NCI-H2107 treated with DMSO at 0.1 percent for 48 hours (cell line): ENCODE measurements at regions not wholly inside any gene's neighbourhood (a gene's known extent, or its start where the extent isn't known, plus 50 kb on each side); places are given as distances from the start of the nearest gene placed in this dataset.
"Not testable (repeated sequence)": the region's sequence is repeated elsewhere in the genome, so short reads cannot be mapped to it uniquely, and the experiment has no call there.

ENCODE experiments used
- DNase-seq: peaks from one replicate; lab custom pipeline; 2025; ENCODE audit not compliant: unreplicated experiment; lab: John Stamatoyannopoulos, UW

DNA sequence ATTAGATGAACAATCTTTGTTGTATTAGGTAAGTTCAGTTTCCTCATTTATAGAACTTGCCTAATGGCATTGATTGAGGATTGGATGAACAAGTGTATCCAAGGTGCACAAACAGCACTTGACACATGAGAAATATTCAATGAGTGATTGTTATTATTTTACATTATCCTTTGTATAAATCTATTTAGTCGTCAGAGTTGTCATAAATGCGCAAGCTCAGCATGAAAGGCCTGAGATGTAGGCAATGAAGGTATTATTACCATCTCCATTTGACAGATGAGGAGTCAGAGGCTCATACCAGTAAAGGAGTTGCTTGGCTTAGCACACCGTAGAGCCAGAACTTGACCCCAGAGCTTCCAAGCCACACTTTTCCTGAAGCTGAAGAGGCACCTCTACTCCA, 291.4 kb downstream of the C1D start:
- DNase-seq = no peak

GRCh38 chr2:67772216-67773170, 290.3 kb downstream of the C1D start:
- no peak for DNase-seq

GRCh38 chr2:67773851-67774250, 289.0 kb downstream of the C1D start:
- DNase-seq = no peak

DNA sequence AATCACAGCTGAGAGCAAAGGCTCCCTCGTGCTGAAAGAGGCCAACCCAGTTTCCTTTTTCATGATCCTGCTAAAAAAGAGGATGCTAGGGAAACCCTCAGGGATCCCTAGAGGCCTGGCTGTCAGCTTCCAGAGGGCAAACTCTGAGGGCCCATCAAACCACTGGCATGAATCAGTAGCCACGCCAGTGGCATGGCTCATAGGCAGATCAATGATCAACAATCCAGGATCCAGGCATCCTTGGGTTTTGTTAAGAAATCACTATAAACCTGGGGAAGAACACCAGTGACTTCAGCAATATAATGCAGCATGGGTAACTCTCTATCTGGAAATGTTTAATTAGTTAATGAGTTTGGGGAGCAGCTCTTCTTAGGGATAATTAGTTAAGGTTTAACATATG, 286.5 kb downstream of the C1D start:
- DNase-seq = no peak

DNA sequence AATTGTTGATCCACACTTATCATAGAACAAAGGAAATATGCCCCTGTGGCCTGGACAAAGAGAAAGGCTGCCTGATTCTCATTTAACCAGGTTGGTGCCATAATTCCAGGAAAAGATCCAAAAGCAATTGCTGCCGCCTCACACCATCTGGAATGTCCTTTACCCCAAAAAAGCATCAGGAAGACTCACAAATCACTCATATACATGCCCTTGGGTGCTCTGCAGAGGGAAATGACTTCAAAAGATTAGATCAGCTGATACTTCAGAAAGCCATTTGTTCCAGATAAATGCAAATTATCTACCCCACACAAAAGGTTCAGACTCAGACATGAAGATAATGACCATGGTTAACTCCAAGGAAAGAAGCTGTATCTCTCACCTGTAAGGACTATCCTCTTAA, 285.8 kb downstream of the C1D start:
- no peak for DNase-seq

DNA sequence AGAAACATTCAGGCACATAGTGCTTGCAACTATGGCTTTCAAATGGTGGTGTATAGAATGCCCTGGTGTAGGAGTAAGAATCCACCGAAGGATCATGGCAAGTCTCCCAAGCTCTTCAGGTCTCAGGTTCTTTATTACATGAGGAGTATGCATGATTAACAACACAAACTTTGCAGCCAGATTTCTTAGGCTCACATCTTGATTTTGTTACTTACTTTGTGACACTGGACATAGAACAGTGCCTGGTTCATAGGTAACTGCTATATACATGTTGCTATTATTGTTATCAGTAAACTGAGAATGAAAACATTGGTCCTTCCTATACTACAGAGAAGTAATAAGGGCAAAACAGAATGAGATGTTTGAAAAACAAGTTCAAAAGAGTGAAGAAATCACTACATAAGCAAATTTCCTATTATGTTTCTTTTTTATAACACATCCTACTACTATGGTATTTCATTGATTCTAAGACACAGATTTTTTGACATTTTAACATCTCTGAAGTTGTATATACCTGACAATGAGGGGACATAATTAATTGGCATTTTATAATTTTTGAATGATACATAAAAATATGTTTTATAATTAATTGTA, 284.9 kb downstream of the C1D start:
- no peak for DNase-seq

GRCh38 chr2:67780841-67781240, 282.0 kb downstream of the C1D start:
- DNase-seq = not testable (repeated sequence)

GRCh38 chr2:67782443-67782842, 280.4 kb downstream of the C1D start:
- no peak for DNase-seq

GRCh38 chr2:67783026-67783425, 279.8 kb downstream of the C1D start:
- no peak for DNase-seq

DNA sequence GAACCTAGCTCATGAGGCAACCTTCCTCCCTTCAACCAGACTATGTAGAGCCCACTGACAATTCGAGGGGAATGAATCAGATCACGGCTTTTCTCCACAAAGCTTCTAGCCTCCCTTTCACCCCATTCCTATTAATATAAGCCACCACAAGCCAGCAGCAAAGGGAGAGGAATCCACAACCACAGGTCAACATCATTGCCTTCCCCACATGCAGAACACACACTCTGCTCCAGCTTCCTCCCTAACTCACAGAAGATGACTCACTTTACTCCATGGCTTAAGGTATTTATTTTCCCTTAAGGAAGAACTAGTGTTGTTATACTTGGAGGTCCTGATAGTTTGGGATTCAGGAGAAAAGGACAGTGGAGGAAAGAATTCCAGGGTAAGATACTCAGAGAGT, 272.2 kb downstream of the C1D start:
- DNase-seq = no peak

- DNase-seq = no peak
These were observed 270.6 kb downstream of the C1D start for GRCh38 chr2:67792191-67792590.

- DNase-seq = no peak
These were observed 270.1 kb downstream of the C1D start for GRCh38 chr2:67792681-67793091.

GRCh38 chr2:67797801-67798540, 264.8 kb downstream of the C1D start:
- no peak for DNase-seq

- DNase-seq = no peak
These were observed 264.2 kb downstream of the C1D start for GRCh38 chr2:67798541-67799160.

DNA sequence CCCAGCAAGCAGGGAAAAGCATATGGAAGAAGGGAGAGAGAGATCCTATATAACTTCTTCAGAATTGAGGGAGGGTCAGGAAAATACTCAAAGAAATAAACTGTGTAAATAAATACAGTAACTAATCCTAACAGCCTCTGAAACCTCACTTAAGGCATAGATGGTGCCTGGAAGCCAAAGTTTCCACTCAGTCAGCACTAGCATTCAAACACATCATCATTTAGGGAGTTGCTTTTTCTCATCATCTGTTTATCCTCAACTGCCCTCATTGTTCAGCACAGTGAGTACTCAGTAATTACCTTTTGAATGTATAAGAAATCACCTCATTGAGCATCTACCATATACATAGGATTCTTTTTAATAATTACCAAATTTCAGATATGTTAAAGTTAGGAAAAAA, 262.9 kb downstream of the C1D start:
- DNase-seq = no peak

DNA sequence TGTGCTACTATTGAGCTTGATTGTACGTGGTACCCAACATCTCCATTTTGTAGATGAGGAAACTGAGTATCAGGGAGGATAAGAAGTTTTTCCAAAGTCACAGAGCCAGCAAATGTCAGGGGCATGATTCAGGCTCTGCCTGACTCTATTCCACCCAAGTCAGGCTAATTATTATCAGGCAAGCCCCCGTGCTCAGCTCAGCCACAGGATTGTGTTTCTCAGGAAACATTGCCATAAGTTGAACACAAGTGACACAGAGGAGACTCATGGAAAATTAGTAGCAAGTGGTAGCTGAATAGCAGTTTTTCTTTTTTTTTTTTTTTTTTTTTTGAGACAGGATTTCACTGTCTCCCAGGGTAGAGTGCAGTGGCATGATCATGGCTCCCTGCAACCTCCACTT, 260.5 kb downstream of the C1D start:
- DNase-seq = no peak

GRCh38 chr2:67802824-67803223, 260.0 kb downstream of the C1D start:
- DNase-seq = no peak

DNA sequence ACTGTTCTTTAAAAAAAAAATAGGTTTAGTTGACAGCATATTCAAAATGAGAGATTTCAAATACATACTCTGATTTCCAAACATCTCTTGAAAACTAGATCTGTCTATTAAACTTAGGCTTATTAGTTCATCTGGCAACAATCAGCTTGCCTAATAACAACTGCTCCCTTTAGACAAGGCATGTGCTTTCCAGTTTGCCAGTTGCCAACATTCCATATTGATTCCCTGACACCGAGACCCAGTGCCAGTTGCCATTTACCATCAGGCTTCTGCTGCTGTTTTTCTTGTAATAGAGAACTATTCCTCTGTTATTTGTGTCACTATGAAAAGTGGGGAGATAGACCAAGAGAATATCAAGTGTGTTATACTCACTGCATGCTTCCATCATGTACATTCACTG, 256.0 kb downstream of the C1D start:
- DNase-seq = no peak

DNA sequence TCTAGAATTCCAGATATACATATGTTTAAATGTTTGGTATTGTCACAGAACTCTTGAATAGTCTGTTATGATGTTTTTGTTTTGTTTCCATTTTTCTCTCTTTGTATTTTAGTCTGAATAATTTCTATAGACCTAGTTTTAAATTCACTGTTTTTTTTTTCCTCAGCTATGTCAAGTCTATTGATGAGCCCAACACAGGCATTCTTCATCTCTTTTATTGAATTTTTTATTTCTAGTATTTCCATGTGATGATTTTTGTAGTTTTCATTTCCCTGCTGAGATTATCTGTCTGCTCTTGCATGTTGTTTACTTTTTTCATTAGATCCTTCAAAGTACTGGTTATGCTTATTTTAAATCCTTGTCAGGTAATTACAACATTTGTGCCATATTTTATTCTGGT, 254.7 kb downstream of the C1D start:
- DNase-seq = no peak

GRCh38 chr2:67812682-67813081, 250.1 kb downstream of the C1D start:
- DNase-seq = no peak

- DNase-seq = no peak
These were observed 239.1 kb downstream of the C1D start for GRCh38 chr2:67823726-67824125.
